ENCODE measurements at regions not wholly inside any gene's neighbourhood (a gene's known extent, or its start where the extent isn't known, plus 50 kb on each side); places are given as distances from the start of the nearest gene placed in this dataset.
A peak's percentile ranks its signal among the peaks of the same experiment; 100 is the strongest.

DNA sequence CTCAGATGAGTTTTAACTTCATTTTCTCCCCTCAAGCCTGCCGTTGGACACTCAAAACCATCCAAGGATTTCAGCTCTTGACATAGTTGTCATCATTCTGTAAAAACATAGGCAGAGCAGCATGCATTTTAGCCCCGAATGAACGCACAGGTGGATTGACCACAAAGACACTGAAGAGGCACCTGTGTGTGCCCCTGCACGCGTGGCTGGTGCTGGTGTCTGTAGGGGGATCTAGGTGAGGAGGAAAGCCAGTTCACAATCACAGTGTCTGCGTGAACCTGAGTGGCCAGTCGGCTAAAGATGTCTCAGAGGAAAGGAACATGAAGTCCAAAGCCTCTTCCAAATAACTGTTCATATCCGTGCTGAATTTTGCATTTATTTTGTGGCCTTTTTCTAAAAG, 309.2 kb downstream of the QKI start:
- TF ChIP-seq POLR2A (IDR thresholded peaks at IDR 0.05), result no peak
- TF ChIP-seq EP300 (IDR thresholded peaks at IDR 0.05), result no peak
- TF ChIP-seq, protein P1, sequence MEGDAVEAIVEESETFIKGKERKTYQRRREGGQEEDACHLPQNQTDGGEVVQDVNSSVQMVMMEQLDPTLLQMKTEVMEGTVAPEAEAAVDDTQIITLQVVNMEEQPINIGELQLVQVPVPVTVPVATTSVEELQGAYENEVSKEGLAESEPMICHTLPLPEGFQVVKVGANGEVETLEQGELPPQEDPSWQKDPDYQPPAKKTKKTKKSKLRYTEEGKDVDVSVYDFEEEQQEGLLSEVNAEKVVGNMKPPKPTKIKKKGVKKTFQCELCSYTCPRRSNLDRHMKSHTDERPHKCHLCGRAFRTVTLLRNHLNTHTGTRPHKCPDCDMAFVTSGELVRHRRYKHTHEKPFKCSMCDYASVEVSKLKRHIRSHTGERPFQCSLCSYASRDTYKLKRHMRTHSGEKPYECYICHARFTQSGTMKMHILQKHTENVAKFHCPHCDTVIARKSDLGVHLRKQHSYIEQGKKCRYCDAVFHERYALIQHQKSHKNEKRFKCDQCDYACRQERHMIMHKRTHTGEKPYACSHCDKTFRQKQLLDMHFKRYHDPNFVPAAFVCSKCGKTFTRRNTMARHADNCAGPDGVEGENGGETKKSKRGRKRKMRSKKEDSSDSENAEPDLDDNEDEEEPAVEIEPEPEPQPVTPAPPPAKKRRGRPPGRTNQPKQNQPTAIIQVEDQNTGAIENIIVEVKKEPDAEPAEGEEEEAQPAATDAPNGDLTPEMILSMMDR (IDR thresholded peaks at IDR 0.05), result no peak
- Histone ChIP-seq H3K4me3 (no peak overlapping the region), H3K36me3 (no peaks in the 10 kb centered on the region), H3K27ac (no peak overlapping the region), H3K27me3 (no peaks in the 10 kb centered on the region), H3K9me3 (no peaks in the 10 kb centered on the region), H3K4me1 (peaks cover 0 to 14% (median 0%) of the 10 kb centered on the region in 4 donors)
- 94 to 95% methylated on average over 8 of the region's 8 CpGs for whole genome bisulfite sequencing, 2 donors
- no peak for DNase-seq (ENCODE audit: low spot score in 2 of 2)

DNA sequence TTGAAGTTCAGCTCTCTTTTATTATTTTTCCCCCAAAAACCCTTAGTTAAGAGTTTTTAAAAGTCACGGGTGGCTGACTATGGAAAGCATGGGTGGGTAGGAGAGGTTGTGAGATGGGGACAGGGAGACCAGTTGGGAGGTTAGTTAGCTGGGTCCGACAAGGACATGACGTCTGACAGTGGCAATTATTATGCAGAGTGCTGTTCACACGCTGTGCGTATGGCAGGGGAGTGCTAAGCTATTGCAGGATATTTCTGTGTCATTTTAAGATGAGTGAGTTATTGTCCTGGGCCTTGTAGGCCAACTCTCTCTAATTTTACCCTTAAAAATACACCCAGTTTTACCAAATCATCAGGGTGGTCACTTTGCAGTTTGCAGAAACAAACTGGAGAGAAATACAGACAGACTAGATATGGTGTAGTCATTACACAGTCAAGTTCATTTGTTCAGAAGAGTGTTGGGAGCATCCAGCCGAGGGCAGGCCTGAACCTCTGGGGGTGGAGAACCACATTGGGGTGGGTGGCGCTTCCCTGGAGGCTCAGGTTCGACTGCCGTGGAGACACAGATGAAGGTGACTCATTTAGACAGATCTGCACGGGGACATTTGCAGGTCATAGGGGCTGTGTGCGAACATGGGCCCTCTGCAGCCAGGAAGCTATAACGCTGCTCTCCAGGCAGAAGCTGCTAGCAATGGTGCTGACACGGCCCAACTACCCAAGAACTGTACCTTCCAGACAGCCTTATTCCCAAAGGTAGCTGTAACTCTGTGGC, 307.6 kb downstream of the QKI start:
- Histone ChIP-seq H3K27me3 (no peaks in the 10 kb centered on the region), H3K27ac (no peak overlapping the region), H3K9me3 (no peaks in the 10 kb centered on the region), H3K4me3 (no peak overlapping the region), H3K36me3 (no peaks in the 10 kb centered on the region), H3K4me1 (peaks cover 0 to 26% (median 0%) of the 10 kb centered on the region in 4 donors)
- DNase-seq (ENCODE audit: low spot score in 2 of 2), result no peak
- TF ChIP-seq, protein P1 (IDR thresholded peaks at IDR 0.05), result no peak
- no peak for TF ChIP-seq POLR2A (IDR thresholded peaks at IDR 0.05)
- WGBS, 2 donors, result 91 to 92% methylated on average over 13 of the region's 13 CpGs

GRCh38 chr6:163721435-163721834, 306.9 kb downstream of the QKI start:
- 70 to 80% methylated on average over 1 of the region's 1 CpG for WGBS, 2 donors
- no peaks in the 10 kb centered on the region for H3K27me3 ChIP-seq
- DNase-seq (ENCODE audit: low spot score in 2 of 2), result no peak

DNA sequence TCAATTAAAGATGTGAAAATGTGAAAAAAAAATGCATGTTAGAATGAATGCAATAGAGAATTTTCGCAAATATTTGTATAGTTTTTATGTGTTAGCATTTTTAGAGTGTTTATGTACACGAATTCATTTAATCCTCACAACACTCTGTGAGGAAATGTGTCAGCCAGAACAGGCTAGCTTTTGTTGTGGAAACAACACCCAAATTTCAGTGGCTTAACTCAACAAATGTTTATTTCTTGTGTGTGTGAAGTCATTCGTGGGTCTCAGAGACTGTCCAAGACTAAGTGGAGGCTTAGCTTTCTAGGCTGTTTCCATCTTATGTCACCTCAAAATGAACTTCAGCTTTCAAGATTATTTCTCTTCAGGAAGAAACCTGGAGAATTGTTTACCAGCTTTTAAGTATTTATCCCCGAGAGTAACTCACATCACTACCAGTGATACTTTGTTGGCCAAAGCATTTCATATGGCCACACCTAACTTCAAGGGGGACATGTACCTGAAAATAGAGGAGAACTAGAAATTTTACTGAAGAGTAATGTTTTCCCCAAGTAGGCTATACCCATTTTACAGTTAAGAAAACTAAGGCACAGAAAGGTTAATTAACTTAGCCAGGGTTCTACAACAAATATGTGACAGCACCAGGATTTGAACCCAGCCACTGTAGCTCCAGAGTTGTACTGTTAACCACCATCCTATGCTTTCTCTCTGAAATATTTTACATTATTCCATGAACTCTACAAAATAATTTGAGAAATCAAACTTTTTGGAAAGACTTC, 306.1 kb downstream of the QKI start:
- H3K4me1 ChIP-seq, result peaks cover 0 to 29% (median 0%) of the 10 kb centered on the region in 4 donors
- H3K4me3 ChIP-seq, result no peak overlapping the region
- WGBS, 2 donors, result 36 to 47% methylated on average over 4 of the region's 4 CpGs
- no peak for TF ChIP-seq EP300 (IDR thresholded peaks at IDR 0.05)
- TF ChIP-seq, protein P1 (IDR thresholded peaks at IDR 0.05), result no peak
- no peaks in the 10 kb centered on the region for H3K9me3 ChIP-seq
- no peaks in the 10 kb centered on the region for H3K36me3 ChIP-seq
- DNase-seq (ENCODE audit: low spot score in 2 of 2), result no peak
- peak overlapping the region in 2 of 4 donors; percentile 32 to 69 for H3K27ac ChIP-seq
- H3K27me3 ChIP-seq, result no peaks in the 10 kb centered on the region

More at GRCh38 chr6:163721435-163721834, 306.9 kb downstream of the QKI start:
- peak overlapping the region in 1 of 4 donors; percentile 69 for H3K27ac ChIP-seq
- no peak for TF ChIP-seq POLR2A (IDR thresholded peaks at IDR 0.05)
- no peak for TF ChIP-seq EP300 (IDR thresholded peaks at IDR 0.05)
- TF ChIP-seq, protein P1 (IDR thresholded peaks at IDR 0.05), result no peak
- no peaks in the 10 kb centered on the region for H3K36me3 ChIP-seq
- no peaks in the 10 kb centered on the region for H3K9me3 ChIP-seq
- peaks cover 0 to 29% (median 0%) of the 10 kb centered on the region in 4 donors for H3K4me1 ChIP-seq
- H3K4me3 ChIP-seq, result no peak overlapping the region

GRCh38 chr6:163720005-163720404, 305.5 kb downstream of the QKI start:
- TF ChIP-seq, protein P1 (IDR thresholded peaks at IDR 0.05), result no peak
- TF ChIP-seq POLR2A (IDR thresholded peaks at IDR 0.05) (no peak), EP300 (IDR thresholded peaks at IDR 0.05) (peak in 1 of 2 donors; percentile 83)

More at GRCh38 chr6:163720005-163720404, 305.5 kb downstream of the QKI start:
- no peaks in the 10 kb centered on the region for H3K27me3 ChIP-seq
- no peak for DNase-seq (ENCODE audit: low spot score in 2 of 2)
- H3K27ac ChIP-seq, result peak overlapping the region in 2 of 4 donors; percentile 32 to 69
- no peaks in the 10 kb centered on the region for H3K9me3 ChIP-seq
- peaks cover 0 to 29% (median 0%) of the 10 kb centered on the region in 4 donors for H3K4me1 ChIP-seq
- 52 to 57% methylated on average over 5 of the region's 5 CpGs for WGBS, 2 donors
- no peaks in the 10 kb centered on the region for H3K36me3 ChIP-seq
- H3K4me3 ChIP-seq, result no peak overlapping the region

Data from tibial nerve (tissue), 4 donors.